Activated effector memory CD4-positive, alpha-beta T cell treated with Interleukin-2 at 50 U/mL for 16 hours (primary cell): ENCODE measurements at regions not wholly inside any gene's neighbourhood (a gene's known extent, or its start where the extent isn't known, plus 50 kb on each side); places are given as distances from the start of the nearest gene placed in this dataset.

Experiments
- DNase-seq: peaks from one replicate; pipeline ENCODE4 v3.0.0-alpha.2; 2020

GRCh38 chr16:66169817-66170216 lies 196.7 kb upstream of the CDH5 start:
- no peak for DNase-seq

GRCh38 chr16:66168777-66169176 lies 197.7 kb upstream of the CDH5 start:
- no peak for DNase-seq

GRCh38 chr16:66167564-66168291 lies 198.8 kb upstream of the CDH5 start:
- no peak for DNase-seq

GRCh38 chr16:66166490-66166889 lies 200.0 kb upstream of the CDH5 start:
- DNase-seq, result no peak

GRCh38 chr16:66165879-66166278 lies 200.6 kb upstream of the CDH5 start:
- no peak for DNase-seq

- DNase-seq, result no peak
Measured at GRCh38 chr16:66164581-66165247, 201.8 kb upstream of the CDH5 start.

- no peak for DNase-seq
Measured at GRCh38 chr16:66162821-66163220, 203.7 kb upstream of the CDH5 start.

- DNase-seq, result no peak
Measured at GRCh38 chr16:66161942-66162341, 204.5 kb upstream of the CDH5 start.

GRCh38 chr16:66161269-66161668 lies 205.2 kb upstream of the CDH5 start:
- DNase-seq, result no peak

GRCh38 chr16:66159987-66160386 lies 206.5 kb upstream of the CDH5 start:
- DNase-seq, result no peak

- no peak for DNase-seq
Measured at GRCh38 chr16:66156538-66156937, 210.0 kb upstream of the CDH5 start.

- DNase-seq, result no peak
Measured at GRCh38 chr16:66155933-66156332, 210.6 kb upstream of the CDH5 start.

GRCh38 chr16:66154801-66155200 lies 211.7 kb upstream of the CDH5 start:
- no peak for DNase-seq

GRCh38 chr16:66152823-66153393 lies 213.6 kb upstream of the CDH5 start:
- DNase-seq, result no peak

- no peak for DNase-seq
Measured at GRCh38 chr16:66152181-66152580, 214.3 kb upstream of the CDH5 start.

GRCh38 chr16:66150698-66151482 lies 215.6 kb upstream of the CDH5 start:
- no peak for DNase-seq

- DNase-seq, result no peak
Measured at GRCh38 chr16:66147291-66147690, 219.2 kb upstream of the CDH5 start.

- DNase-seq, result no peak
Measured at GRCh38 chr16:66146798-66147197, 219.7 kb upstream of the CDH5 start.

GRCh38 chr16:66144641-66145040 lies 221.8 kb upstream of the CDH5 start:
- DNase-seq, result no peak

- DNase-seq, result no peak
Measured at GRCh38 chr16:66143415-66143814, 223.1 kb upstream of the CDH5 start.

GRCh38 chr16:66141885-66142284 lies 224.6 kb upstream of the CDH5 start:
- no peak for DNase-seq

- DNase-seq, result no peak
Measured at GRCh38 chr16:66137853-66138252, 228.6 kb upstream of the CDH5 start.

- DNase-seq, result no peak
Measured at GRCh38 chr16:66136841-66137240, 229.7 kb upstream of the CDH5 start.

GRCh38 chr16:66135838-66136237 lies 230.7 kb upstream of the CDH5 start:
- no peak for DNase-seq
